ENCODE measurements at regions not wholly inside any gene's neighbourhood (a gene's known extent, or its start where the extent isn't known, plus 50 kb on each side); places are given as distances from the start of the nearest gene placed in this dataset.

- DNase-seq (ENCODE audit: low read depth) = no peak
- no peak for TF ChIP-seq CTCF (IDR thresholded peaks at IDR 0.05; ENCODE audit: control insufficient read depth, insufficient read depth, low read depth, low read length, missing control alignments)
- no peak overlapping the region for H3K4me3 ChIP-seq (ENCODE audit: control insufficient read depth, low read depth, low read length)
Measured at GRCh38 chr18:78090584-78090983, 840.9 kb downstream of the GALR1 start.

- no peak for TF ChIP-seq CTCF (IDR thresholded peaks at IDR 0.05; ENCODE audit: control insufficient read depth, insufficient read depth, low read depth, low read length, missing control alignments)
- DNase-seq (ENCODE audit: low read depth) = no peak
Measured at GRCh38 chr18:78092901-78093300, 843.3 kb downstream of the GALR1 start.

GRCh38 chr18:78099979-78100588, 850.4 kb downstream of the GALR1 start:
- no peak for TF ChIP-seq CTCF (IDR thresholded peaks at IDR 0.05; ENCODE audit: control insufficient read depth, insufficient read depth, low read depth, low read length, missing control alignments)
- no peak for DNase-seq (ENCODE audit: low read depth)
- H3K4me3 ChIP-seq (ENCODE audit: control insufficient read depth, low read depth, low read length) = no peak overlapping the region

More at GRCh38 chr18:78092901-78093300, 843.3 kb downstream of the GALR1 start:
- H3K4me3 ChIP-seq (ENCODE audit: control insufficient read depth, low read depth, low read length) = no peak overlapping the region

- no peak for TF ChIP-seq CTCF (IDR thresholded peaks at IDR 0.05; ENCODE audit: control insufficient read depth, insufficient read depth, low read depth, low read length, missing control alignments)
- no peak overlapping the region for H3K4me3 ChIP-seq (ENCODE audit: control insufficient read depth, low read depth, low read length)
- no peak for DNase-seq (ENCODE audit: low read depth)
Measured at GRCh38 chr18:78101091-78101490, 851.4 kb downstream of the GALR1 start.

GRCh38 chr18:78102135-78102534, 852.5 kb downstream of the GALR1 start:
- DNase-seq (ENCODE audit: low read depth) = no peak
- no peak overlapping the region for H3K4me3 ChIP-seq (ENCODE audit: control insufficient read depth, low read depth, low read length)
- TF ChIP-seq CTCF (IDR thresholded peaks at IDR 0.05; ENCODE audit: control insufficient read depth, insufficient read depth, low read depth, low read length, missing control alignments) = no peak

- H3K4me3 ChIP-seq (ENCODE audit: control insufficient read depth, low read depth, low read length) = no peak overlapping the region
- TF ChIP-seq CTCF (IDR thresholded peaks at IDR 0.05; ENCODE audit: control insufficient read depth, insufficient read depth, low read depth, low read length, missing control alignments) = no peak
- DNase-seq (ENCODE audit: low read depth) = no peak
Measured at GRCh38 chr18:78105611-78106010, 856.0 kb downstream of the GALR1 start.

All from AG09309 (cell line).